T-helper 1 cell treated with Interleukin-12 subunit alpha and Interleukin-12 subunit beta and Interleukin-4 antibody, amounts not matched to agents 30 ng/mL and 1 ng/mL, for 36 hours (primary cell): ENCODE measurements at regions not wholly inside any gene's neighbourhood (a gene's known extent, or its start where the extent isn't known, plus 50 kb on each side); places are given as distances from the start of the nearest gene placed in this dataset.
"Not testable (repeated sequence)": the region's sequence is repeated elsewhere in the genome, so short reads cannot be mapped to it uniquely, and the experiment has no call there.

Experiments used
- intact Hi-C: fragments of 100-400 bp; cut with micrococcal nuclease; formaldehyde crosslinking; loops from one replicate; pipeline ENCODE4 v1.15.1; 2024

DNA sequence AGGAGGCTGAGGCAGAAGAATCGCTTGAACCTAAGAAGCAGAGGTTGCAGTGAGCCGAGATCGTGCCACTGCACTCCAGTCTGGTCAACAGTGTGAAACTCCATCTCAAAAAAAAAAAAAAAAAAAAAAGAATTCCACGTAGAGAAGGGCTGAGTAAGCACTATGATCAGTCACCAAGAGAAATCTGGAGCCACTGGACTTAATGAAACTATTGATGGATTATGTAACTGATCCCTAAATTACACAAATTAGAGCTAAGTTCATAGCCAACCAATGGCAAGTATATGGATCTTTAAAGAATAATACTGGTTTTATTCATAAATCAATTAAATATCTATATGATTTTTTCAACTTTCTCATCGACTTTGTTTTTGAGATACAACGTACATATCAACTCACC, 72.2 kb upstream of the ABLIM1 start:
- intact Hi-C loops = loop anchor here (5.0 kb wide), 1 partner anchor 927 kb away; no protein-coding TSS in a partner anchor

DNA sequence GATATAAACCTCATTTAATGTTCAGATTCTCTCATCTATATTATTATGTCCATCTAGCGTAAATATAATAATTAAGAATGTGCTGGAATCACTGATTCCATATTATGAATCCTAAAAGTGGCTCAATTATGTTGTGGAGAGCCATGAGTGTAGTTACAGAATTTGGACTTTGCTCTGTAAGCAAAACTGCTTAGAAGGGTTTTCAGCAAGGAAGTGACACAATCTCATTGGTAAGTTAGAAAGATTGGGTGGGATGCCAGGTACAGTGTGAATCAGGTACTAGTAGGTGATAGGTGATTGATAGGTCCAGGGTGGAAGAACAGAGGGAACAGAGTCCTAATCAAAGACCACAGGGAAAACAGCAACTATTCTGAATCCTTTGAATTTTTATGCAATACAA, 74.9 kb upstream of the ABLIM1 start:
- intact Hi-C loops = loop anchor here (5.0 kb wide), 1 partner anchor 924 kb away; no protein-coding TSS in a partner anchor

DNA sequence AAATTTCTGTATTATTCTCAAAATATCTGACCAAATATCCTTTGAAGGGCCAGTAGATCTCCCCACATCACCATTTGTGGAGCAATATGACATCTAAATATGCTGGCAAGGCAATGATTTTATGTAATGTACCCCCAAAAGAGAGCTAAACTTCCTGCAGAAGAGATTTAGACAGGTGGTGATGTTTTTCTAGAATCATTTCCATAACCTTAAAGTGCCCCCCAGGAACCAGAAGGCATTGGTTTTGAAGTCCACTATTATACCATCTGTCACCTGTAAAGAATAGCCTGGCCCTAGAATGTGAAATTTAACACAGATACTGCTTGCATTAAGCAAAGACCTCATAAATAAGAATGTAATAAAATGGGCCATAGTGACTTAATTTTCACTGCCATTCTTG, 77.9 kb upstream of the ABLIM1 start:
- intact Hi-C loops = no loop called here

DNA sequence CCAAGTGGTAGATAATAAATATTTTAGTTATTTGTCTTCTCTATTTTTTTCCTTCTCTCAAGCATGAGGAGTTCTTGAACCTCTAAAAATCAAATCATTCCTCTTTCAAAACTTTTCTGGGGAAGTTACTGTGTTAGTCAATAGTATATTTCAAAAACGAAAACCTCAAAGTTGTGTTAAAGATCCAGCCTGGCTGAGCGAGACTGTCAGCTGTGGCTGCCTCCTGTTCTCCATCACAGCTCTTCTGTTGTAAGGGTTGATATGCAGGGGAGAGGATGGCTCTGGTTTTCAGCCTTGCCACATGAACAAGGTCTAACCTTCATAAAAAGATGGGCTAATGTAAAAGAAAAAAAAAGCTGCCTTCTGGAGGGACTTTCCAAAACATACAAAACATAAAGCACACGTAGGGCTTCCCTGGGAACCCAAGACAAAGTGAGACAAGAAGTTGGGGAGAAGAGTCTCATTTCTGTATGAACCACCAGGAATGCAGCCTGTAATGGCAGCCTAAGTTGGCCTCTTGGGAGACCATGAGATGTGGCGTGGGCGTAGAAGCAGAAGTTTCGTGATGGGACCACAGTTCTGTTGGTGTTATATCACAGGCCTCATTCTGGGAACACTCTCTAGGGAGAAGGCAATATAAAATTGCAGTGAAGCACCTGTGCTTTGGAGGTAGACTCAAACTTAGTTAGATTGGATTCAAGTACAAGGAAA, 77.9 kb upstream of the FHIP2A start:
- intact Hi-C loops = no loop called here

DNA sequence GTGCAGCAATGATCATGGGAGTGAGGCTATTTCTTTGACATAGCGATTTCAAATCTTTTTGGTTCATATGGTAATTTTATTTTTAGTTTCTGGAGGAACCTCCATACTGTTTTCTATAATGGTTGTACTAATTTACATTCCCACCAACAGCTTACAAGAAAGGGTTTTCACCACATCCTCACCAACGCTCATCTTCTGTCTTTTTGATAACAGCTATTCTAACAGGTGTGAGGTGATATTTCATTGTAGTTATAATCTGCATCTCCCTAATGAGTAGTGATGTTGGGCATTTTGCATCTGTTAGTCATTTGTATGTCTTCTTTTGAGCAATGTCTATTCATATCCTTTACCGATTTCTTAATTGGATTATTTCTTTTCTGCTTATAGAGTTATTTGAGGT, 75.0 kb upstream of the FHIP2A start:
- intact Hi-C loops = no loop called here

DNA sequence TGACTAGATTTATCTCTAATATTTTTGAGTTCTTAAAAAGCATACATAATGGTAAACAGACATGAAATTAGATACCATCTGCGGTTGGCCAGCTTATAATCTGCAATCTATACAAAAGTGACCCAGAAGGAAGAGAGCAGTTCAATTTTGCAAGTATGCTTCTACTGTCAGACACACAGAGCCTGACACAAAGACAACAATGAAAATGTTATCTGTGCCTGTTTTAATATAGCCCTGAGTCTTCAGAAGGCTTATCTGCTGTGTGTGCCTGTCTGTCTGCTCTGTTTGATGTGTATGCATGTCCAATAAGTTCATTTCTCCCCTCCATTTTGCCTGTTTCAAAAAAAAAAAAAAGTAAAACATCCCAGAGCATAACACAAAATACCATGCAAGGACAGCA, 73.3 kb upstream of the FHIP2A start:
- intact Hi-C loops = no loop called here

DNA sequence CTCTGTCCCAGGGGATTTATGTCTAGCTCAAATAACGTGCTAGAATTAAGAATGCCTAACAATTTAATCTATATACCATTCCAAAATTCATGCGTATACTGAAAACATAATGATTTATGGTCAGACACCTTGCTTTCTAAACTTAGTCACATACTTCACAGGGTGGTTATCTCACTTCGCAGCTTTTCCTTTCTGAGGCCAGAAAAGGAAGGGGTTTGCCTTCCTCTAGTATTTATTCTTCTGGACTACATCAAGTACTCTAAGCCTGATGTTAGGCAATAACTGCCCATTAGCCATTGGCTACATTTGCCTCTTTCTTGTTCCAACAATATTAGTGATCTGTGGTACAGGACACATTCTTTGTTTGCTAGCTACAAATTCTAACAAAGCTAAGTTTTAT, 72.6 kb upstream of the FHIP2A start:
- intact Hi-C loops = no loop called here

DNA sequence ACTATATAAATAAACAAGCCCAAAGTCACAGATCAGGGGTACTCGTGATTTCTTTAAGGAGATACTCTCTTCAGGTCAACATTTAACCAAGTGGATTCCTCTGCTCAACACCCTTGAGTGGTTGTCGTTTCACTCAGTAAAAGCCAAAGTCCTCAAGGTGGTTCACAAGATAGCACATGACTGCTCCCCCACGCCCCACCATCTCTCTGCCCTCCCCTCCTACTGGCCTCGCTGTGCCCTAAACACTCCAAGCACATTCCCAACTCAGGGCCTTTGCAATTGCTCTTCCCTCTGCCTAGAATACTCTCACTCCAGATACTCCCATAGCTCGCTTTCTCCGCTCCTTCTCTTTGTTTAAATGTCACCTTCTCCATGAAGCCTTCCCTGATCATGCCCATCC, 72.1 kb upstream of the FHIP2A start:
- intact Hi-C loops = no loop called here

DNA sequence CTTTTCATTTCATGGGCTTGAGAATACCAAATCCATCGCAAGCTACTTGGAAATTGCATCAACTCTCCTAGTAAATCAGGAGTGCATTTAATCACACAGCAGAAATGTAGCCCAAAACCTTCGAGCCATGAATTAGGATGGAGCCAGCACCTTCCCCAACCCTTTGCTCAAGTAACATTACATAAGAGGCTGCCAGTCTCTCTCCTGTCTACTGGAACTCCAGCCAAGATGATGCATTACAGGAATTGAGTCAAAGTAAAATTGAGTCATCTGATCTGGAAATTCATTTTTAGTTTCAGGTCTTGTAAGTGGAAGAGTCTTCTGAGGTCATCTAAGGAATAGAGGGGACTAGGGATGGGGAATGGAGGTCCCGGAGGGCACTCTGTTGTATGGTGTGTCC, 69.7 kb upstream of the FHIP2A start:
- intact Hi-C loops = no loop called here

DNA sequence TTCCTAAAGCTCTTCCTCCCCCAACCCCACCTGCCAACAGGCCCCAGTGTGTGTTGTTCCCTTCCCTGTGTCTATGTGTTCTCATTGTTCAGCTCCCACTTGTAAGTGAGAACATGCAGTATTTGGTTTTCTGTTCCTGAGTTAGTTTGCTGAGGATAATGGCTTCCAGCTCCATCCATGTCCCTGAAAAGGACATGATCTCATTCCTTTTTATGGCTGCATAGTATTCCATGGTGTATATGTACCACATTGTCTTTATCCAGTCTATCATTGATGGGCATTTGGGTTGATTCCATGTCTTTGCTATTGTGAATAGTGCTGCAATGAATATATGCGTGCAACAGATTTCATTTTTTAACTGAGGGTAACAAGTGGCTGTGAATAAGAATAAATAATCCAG, 69.0 kb upstream of the FHIP2A start:
- intact Hi-C loops = not testable (repeated sequence)

DNA sequence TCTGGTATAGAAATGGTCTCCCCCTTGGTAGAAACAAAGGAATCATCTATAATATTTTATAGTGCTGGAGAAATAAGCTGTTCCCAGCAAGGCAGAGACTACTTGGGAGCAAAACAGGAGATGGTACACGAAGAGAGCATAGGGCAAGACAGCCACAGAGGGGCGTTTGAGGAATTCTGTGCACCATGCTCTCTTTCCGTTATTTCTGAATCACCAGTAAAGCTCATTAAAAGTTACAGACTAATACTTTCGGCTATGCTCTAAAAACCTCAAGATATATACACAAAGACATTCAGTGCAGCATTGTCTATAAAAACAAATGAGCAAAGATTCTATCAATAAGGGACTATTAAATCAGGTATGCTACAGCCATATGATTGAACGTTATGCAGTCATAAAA, 68.5 kb upstream of the FHIP2A start:
- intact Hi-C loops = no loop called here

DNA sequence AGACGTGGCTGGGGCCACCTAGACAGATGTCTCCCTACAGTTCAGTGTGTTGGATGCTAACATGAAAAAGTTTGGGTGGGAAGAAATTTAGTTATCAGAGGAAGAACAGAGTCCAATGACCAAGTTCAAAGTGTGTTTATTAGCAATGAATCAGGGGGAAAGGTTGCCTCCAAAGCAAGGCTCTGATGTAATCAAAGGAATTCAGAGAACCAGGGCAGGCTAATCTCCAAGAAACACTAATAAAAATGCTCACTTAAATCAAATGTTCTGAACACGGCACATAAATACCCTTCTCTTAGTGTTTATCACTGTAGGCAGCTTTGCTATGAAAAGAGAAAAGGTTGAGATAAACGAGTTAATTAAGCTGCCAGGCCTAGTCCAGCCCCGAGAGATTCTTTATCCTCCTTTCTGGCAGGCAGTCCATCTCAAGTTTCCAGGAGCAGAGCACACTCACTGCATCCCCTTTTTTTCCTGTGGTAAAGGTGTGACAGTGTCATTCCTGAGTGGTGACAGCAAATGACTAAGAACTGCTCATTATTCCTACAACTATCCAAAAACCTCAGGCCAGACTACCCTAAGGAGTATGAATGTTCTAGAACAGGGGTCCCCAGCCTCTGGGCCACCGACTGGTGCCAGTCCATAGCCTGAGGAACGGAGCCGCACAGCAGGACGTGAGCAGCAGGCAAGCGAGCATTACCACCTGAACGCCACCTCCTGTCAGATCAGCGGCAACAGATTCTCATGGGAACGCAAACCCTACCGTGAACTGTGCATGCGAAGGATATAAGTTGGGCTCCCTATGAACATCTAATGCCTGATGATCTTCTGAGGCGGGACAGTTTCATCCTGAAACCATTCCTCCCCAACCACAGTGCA, 66.9 kb upstream of the FHIP2A start:
- intact Hi-C loops = no loop called here

DNA sequence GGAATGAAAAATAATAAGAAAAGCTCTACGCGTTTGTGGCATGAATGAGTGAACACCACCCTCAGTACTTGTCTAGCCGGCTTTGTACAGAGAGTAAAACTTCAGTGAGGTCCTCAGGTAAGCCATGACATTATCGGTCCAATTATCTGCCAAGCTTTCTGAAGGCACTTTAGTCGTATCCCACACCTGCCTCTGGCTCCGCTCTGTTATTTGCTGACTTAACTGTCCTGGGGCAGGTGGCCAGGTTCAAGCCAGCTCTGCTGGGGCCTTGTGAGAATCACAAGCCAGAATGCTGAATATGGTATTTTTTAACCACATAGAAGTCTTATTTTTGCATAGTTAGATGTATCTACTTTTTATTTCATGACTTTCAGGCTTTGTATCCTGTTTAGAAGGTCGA, 66.0 kb upstream of the FHIP2A start:
- intact Hi-C loops = no loop called here

DNA sequence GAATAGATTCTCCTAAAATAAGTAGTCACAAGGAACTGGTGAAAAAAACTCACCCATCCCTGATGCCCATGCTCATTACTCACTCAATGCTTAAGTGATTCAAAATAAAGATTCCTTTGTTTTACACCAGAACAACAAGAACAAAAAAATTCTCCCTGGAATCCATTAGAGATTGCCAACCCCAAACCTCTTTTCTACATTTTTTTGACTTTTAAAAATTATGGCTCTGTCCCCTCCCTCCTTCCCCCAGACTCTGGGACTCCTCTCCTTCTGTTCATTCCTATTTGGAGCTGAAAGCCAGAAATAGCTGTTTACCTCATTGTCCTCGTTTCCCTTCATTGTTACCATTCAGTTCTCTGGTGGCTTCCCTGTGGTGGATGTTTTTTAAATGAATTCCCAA, 63.2 kb upstream of the FHIP2A start:
- intact Hi-C loops = no loop called here

DNA sequence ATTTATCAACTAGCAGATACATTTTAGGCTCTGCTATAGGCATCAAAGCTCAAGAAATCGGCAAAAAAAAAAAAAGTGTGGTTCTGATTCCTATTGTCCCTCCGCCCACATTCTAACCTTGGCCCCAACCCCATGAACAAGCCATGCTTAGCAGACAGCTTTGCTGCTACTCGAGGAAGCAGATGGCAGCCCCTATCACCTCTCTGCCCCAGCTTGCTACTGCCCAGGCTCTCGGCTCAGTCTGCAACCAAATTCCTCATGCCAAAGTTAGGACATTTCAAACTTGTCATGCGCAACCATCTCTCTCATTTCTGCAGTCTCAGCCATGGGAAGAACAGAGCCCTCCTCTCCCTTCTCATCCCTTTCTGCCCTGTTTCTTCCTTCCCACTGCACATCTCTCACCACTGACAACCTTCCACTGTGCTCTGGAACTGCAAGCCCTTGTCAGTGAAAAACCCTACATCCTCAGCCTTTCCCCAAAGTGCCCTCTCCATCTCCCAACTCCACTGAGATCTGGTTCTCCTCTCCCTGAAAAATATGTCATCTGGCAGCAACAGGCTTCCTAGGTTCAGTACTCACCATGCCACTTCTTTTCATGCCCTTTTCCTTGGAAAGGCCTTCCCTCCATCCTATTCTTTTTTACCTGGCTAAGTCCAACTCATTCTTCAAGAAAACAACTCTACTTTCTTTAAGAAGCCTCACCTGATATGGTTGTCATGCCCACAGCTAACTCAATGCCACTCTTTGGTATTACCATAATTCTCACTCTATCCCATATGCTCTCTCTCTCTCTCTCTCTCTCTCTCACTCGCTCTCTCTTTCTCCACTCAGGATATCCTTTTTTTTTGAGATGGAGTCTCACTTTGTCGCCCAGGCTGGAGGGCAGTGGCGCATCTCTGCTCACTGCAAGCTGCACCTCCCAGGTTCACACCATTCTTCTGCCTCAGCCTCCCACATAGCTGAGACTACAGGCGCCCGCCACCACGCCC, 60.1 kb upstream of the FHIP2A start:
- intact Hi-C loops = no loop called here

DNA sequence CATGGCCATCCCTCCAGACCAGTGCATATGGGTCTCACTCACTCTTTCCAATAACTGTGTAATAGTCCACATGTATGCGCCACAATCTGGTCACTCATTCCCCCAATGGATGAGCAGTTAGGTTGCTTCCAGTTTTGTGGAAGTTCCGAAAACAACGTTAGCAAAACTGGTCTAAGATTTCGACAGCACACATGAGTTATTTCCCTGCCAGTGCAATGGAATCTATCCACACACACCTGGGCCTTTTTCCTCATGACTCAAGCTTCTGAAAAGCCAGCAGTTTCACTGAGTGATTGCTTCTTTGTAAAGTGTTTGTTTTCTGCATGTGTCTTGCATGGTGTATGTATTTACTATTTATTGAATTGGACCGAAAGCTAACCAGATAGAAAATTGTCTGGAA, 58.8 kb upstream of the FHIP2A start:
- intact Hi-C loops = no loop called here

DNA sequence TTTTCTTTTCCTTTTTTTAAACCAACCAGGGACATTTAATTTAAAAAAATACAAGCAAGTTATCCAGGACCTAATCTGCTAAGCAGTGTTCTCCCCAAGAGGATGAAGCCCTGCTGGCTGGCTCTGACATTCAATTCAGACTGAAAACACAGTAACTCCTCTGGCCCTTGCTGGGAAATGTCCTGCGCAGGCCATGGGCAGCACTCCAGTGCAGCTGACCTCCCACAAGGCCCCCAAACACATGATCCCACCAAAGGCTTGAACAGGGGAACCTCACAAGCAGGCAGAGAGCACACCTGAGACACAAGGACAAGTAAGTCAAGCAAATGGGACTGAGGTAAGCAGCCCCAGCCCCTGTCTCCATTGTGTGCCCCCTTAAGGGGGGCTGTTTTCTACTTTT, 56.9 kb upstream of the FHIP2A start:
- intact Hi-C loops = no loop called here

DNA sequence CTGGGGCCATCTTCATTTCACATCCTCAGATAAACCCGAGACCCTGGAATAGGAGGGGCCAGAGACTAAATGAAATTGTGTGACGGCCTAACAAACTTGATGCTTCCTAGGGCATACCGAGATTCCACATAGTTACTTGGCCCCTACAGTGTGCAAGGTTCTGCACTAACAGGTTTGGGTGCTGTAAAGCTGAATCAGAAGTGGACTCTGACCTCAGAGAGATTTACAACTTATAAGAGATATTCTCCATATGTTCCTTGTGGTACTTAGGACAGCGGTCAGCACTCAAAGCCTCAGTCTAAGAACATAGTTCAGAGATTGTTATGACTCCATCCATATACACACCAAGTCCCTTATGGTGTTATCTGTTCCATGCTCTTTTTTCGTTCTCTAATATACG, 55.1 kb upstream of the FHIP2A start:
- intact Hi-C loops = loop anchor here (2.0 kb wide), 1 partner anchor 56 kb away; no protein-coding TSS in a partner anchor

DNA sequence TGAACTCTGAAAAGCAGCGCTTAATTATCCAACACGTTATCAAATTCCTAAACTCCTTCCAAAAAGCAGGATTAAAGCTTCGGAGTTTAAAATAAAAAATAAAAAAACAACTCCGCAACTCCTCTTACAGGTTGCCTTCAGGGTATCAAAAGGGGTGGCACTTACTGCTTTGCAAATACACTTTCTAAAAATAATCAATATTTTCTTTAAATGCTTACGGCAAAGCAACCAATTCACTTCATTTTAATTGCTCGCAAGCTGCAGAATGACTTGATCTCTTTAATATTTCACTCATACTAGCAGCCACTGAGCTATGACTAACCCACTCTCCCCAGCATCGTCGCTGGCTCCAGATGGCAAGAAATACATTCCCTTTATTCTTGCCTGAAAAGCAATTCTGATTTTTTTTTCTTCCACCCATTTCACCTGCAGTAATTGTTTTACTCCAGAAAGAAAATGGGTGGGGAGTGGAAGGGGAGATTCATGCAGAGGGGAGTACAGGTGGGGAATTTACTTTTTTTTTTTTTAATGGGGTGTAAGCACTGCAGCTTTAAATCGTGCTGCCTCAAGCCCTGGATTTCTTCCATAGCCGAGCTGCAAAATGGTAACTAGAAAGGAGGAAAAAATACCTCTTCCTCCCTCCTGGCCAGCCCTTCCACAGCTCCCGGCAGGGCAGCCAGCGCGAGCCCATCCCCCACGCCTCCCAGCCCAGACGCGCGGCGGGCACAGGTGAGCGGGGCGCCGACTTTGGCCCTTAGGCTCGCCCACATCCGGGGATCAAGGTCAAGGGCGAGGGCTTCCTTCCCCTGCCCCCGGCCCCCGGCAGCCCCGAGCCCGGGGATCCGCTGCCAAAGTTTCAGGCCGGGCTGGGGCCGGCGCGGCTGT, 54.2 kb upstream of the FHIP2A start:
- intact Hi-C loops = loop anchor here (2.0 kb wide), 1 partner anchor 55 kb away; no protein-coding TSS in a partner anchor
